GM21360 (cell line): ENCODE measurements at regions not wholly inside any gene's neighbourhood (a gene's known extent, or its start where the extent isn't known, plus 50 kb on each side); places are given as distances from the start of the nearest gene placed in this dataset.
"Not testable (repeated sequence)": the region's sequence is repeated elsewhere in the genome, so short reads cannot be mapped to it uniquely, and the experiment has no call there.

Source experiments
- ATAC-seq: cut with Tn5 transposase; IDR thresholded peaks from one replicate; pipeline ENCODE4 v1.9.1; 2021; ENCODE audit warnings: mild to moderate bottlenecking, moderate library complexity; ENCODE audit not compliant: unreplicated experiment

- no peak for ATAC-seq
These were observed 443.9 kb downstream of the STK39 start for GRCh38 chr2:167803449-167803988.

GRCh38 chr2:167794554-167795255, 452.7 kb downstream of the STK39 start:
- no peak for ATAC-seq

- no peak for ATAC-seq
These were observed 453.7 kb downstream of the STK39 start for GRCh38 chr2:167793725-167794124.

GRCh38 chr2:167792126-167792525, 455.3 kb downstream of the STK39 start:
- no peak for ATAC-seq

- no peak for ATAC-seq
These were observed 456.5 kb downstream of the STK39 start for GRCh38 chr2:167790781-167791450.

- no peak for ATAC-seq
These were observed 457.2 kb downstream of the STK39 start for GRCh38 chr2:167790189-167790588.

- no peak for ATAC-seq
These were observed 459.8 kb downstream of the STK39 start for GRCh38 chr2:167787562-167787961.

GRCh38 chr2:167787021-167787420, 460.4 kb downstream of the STK39 start:
- ATAC-seq: no peak

GRCh38 chr2:167785606-167786216, 461.7 kb downstream of the STK39 start:
- ATAC-seq: no peak

- no peak for ATAC-seq
These were observed 463.3 kb downstream of the STK39 start for GRCh38 chr2:167784084-167784425.

GRCh38 chr2:167783261-167784083, 463.9 kb downstream of the STK39 start:
- ATAC-seq: no peak

- not testable (repeated sequence) for ATAC-seq
These were observed 465.8 kb downstream of the STK39 start for GRCh38 chr2:167781629-167782028.

GRCh38 chr2:167776359-167776758, 471.0 kb downstream of the STK39 start:
- no peak for ATAC-seq

GRCh38 chr2:167771628-167772027, 475.8 kb downstream of the STK39 start:
- ATAC-seq: no peak

GRCh38 chr2:167769020-167769419, 478.4 kb downstream of the STK39 start:
- no peak for ATAC-seq

- no peak for ATAC-seq
These were observed 479.6 kb downstream of the STK39 start for GRCh38 chr2:167767830-167768229.

- ATAC-seq: no peak
These were observed 482.5 kb downstream of the STK39 start for GRCh38 chr2:167764772-167765341.

GRCh38 chr2:167761465-167762136, 485.8 kb downstream of the STK39 start:
- no peak for ATAC-seq

- no peak for ATAC-seq
These were observed 487.9 kb downstream of the STK39 start for GRCh38 chr2:167759531-167759930.

GRCh38 chr2:167758292-167758691, 489.1 kb downstream of the STK39 start:
- ATAC-seq: no peak
